ENCODE measurements at regions not wholly inside any gene's neighbourhood (a gene's known extent, or its start where the extent isn't known, plus 50 kb on each side); places are given as distances from the start of the nearest gene placed in this dataset.

DNA sequence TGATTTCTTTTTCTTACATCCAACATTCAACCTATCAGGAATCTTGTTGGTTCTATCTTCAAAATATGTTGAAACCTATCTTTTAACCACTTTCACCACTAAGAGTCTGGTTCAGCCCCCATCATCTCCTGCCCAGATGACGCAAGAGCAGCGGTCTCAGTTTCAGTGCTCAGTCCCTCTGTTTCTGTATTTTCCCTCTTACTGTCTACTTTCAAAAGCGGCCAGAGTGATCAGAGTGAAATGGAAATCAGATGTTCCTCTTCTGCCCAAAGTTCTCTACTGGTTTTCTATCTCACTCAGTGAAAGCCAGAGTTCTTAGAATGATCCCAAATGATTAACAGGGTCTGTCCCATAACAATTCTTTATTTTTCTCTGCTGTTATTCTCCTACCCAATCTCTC is 147.9 kb upstream of the PDE7B start:
- no peaks in the 10 kb centered on the region for H3K27me3 ChIP-seq
- H3K4me1 ChIP-seq = no peaks in the 10 kb centered on the region
- DNase-seq (no peak), ATAC-seq (no peak)
- TF ChIP-seq, protein P1, sequence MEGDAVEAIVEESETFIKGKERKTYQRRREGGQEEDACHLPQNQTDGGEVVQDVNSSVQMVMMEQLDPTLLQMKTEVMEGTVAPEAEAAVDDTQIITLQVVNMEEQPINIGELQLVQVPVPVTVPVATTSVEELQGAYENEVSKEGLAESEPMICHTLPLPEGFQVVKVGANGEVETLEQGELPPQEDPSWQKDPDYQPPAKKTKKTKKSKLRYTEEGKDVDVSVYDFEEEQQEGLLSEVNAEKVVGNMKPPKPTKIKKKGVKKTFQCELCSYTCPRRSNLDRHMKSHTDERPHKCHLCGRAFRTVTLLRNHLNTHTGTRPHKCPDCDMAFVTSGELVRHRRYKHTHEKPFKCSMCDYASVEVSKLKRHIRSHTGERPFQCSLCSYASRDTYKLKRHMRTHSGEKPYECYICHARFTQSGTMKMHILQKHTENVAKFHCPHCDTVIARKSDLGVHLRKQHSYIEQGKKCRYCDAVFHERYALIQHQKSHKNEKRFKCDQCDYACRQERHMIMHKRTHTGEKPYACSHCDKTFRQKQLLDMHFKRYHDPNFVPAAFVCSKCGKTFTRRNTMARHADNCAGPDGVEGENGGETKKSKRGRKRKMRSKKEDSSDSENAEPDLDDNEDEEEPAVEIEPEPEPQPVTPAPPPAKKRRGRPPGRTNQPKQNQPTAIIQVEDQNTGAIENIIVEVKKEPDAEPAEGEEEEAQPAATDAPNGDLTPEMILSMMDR (IDR thresholded peaks at IDR 0.05) = no peak
- H3K27ac ChIP-seq = no peak overlapping the region
- intact Hi-C loops (cut with DNase I) = no loop called here
- no peak overlapping the region for H3K4me3 ChIP-seq
- H3K9me3 ChIP-seq = no peaks in the 10 kb centered on the region
- no peaks in the 10 kb centered on the region for H3K36me3 ChIP-seq

- H3K9me3 ChIP-seq = no peaks in the 10 kb centered on the region
- intact Hi-C loops (cut with DNase I) = no loop called here
- no peaks in the 10 kb centered on the region for H3K27me3 ChIP-seq
- H3K4me3 ChIP-seq = no peak overlapping the region
- H3K36me3 ChIP-seq = no peaks in the 10 kb centered on the region
- TF ChIP-seq, protein P1 (IDR thresholded peaks at IDR 0.05) = no peak
- H3K4me1 ChIP-seq = no peaks in the 10 kb centered on the region
- no peak overlapping the region for H3K27ac ChIP-seq
- peak in 1 of 4 donors; percentile 9 for DNase-seq
- no peak for ATAC-seq
Observed at GRCh38 chr6:135707426-135707825, 144.1 kb upstream of the PDE7B start.

GRCh38 chr6:135710042-135710441 is 141.5 kb upstream of the PDE7B start:
- H3K9me3 ChIP-seq = no peaks in the 10 kb centered on the region
- H3K4me1 ChIP-seq = no peaks in the 10 kb centered on the region
- TF ChIP-seq, protein P1 (IDR thresholded peaks at IDR 0.05) = no peak
- H3K4me3 ChIP-seq = no peak overlapping the region
- H3K36me3 ChIP-seq = no peaks in the 10 kb centered on the region
- H3K27ac ChIP-seq = no peak overlapping the region
- DNase-seq = no peak
- no peak for ATAC-seq
- intact Hi-C loops (cut with DNase I) = no loop called here
- H3K27me3 ChIP-seq = no peaks in the 10 kb centered on the region

DNA sequence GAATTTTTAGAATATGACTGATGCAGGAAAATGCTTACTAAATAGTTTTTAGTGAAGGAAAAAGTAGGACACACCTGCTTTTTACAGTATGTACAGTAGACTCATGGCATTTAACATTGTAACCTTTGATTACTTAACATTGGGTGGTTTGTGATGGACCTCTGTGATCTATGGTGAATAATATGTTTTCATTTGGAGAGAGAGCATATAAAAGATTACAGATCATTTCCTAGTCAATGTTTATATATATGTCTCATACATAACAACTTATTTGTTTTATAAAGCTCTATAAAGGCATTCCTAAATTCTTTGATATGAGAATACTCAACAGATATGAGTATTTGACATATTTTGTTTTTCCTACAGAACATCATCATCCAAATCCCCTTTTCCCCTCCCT is 129.3 kb upstream of the PDE7B start:
- intact Hi-C loops (cut with DNase I) = no loop called here
- no peaks in the 10 kb centered on the region for H3K4me1 ChIP-seq

GRCh38 chr6:135722679-135723078 is 128.8 kb upstream of the PDE7B start:
- TF ChIP-seq, protein P1 (IDR thresholded peaks at IDR 0.05) = no peak
- no peaks in the 10 kb centered on the region for H3K36me3 ChIP-seq
- ATAC-seq = peak; percentile 85

More for the DNA sequence above, 129.3 kb upstream of the PDE7B start:
- Histone ChIP-seq H3K4me3 (no peak overlapping the region), H3K36me3 (no peaks in the 10 kb centered on the region), H3K27ac (no peak overlapping the region), H3K9me3 (peaks cover 0 to 38% of the 10 kb centered on the region in 2 donors), H3K27me3 (no peaks in the 10 kb centered on the region)
- TF ChIP-seq, protein P1 (IDR thresholded peaks at IDR 0.05) = no peak
- ATAC-seq (no peak), DNase-seq (no peak)

More at GRCh38 chr6:135722679-135723078, 128.8 kb upstream of the PDE7B start:
- DNase-seq = no peak
- H3K4me3 ChIP-seq = no peak overlapping the region
- H3K27me3 ChIP-seq = no peaks in the 10 kb centered on the region
- H3K9me3 ChIP-seq = peaks cover 0 to 38% of the 10 kb centered on the region in 2 donors
- intact Hi-C loops (cut with DNase I) = no loop called here
- H3K4me1 ChIP-seq = no peaks in the 10 kb centered on the region
- H3K27ac ChIP-seq = no peak overlapping the region

Data from left lung (tissue), 4 donors.